Fibroblast of villous mesenchyme (primary cell): ENCODE measurements at regions not wholly inside any gene's neighbourhood (a gene's known extent, or its start where the extent isn't known, plus 50 kb on each side); places are given as distances from the start of the nearest gene placed in this dataset.

ENCODE experiments used
- DNase-seq: peaks from one replicate; pipeline ENCODE4 v3.0.0-alpha.2; 2010; ENCODE audit warnings: low read depth
- H3K4me3 ChIP-seq: 2 replicates; pipeline ENCODE4 v1.5.1; 2011; ENCODE audit warnings: low read depth, mild to moderate bottlenecking, low read length
- CTCF ChIP-seq: IDR thresholded peaks from 2 replicates; pipeline ENCODE4 v1.5.1; 2012; ENCODE audit warnings: low read depth, mild to moderate bottlenecking, low read length; ENCODE audit not compliant: insufficient read depth

- no peak overlapping the region for H3K4me3 ChIP-seq
- TF ChIP-seq CTCF: no peak
- no peak for DNase-seq
Observed at GRCh38 chr6:139917951-139918630, 543.6 kb upstream of the CITED2 start.

- TF ChIP-seq CTCF: no peak
- DNase-seq: no peak
- no peak overlapping the region for H3K4me3 ChIP-seq
Observed at GRCh38 chr6:139914910-139915309, 540.5 kb upstream of the CITED2 start.

- H3K4me3 ChIP-seq: no peak overlapping the region
- peak; percentile 44 for DNase-seq
- TF ChIP-seq CTCF: no peak
Observed at GRCh38 chr6:139912735-139913400, 538.4 kb upstream of the CITED2 start.

- no peak overlapping the region for H3K4me3 ChIP-seq
- no peak for DNase-seq
- no peak for TF ChIP-seq CTCF
Observed at GRCh38 chr6:139909992-139910391, 535.5 kb upstream of the CITED2 start.

GRCh38 chr6:139905404-139906052, 531.1 kb upstream of the CITED2 start:
- no peak for TF ChIP-seq CTCF
- DNase-seq: peak; percentile 58
- H3K4me3 ChIP-seq: no peak overlapping the region

GRCh38 chr6:139904568-139904967, 530.1 kb upstream of the CITED2 start:
- no peak for TF ChIP-seq CTCF
- no peak overlapping the region for H3K4me3 ChIP-seq
- DNase-seq: no peak
